Heart left ventricle (tissue), 13 donors: ENCODE measurements at regions not wholly inside any gene's neighbourhood (a gene's known extent, or its start where the extent isn't known, plus 50 kb on each side); places are given as distances from the start of the nearest gene placed in this dataset.

Source experiments
- CTCF ChIP-seq, 12 donors: fragments of 200-600 bp; sonication (generic) in 4 of 12; IDR thresholded peaks; one replicate each; pipeline versions ENCODE4 v1.5.0 to v1.8.0; 2018 to 2022; ENCODE audit warnings: antibody characterized with exemption in 12 of 12, mild to moderate bottlenecking in 5 of 12
- POLR2A ChIP-seq, 2 donors: fragments of 450-650 bp; IDR thresholded peaks; one replicate each; pipeline ENCODE4 v1.6.1; 2017; ENCODE audit warnings: antibody characterized with exemption in 2 of 2, mild to moderate bottlenecking in 2 of 2, moderate library complexity in 2 of 2
- donor health status: ischemic (EF 13 %, LVEDD 7.1; RV severe dilation, severe dysfunction).
- donor health status: DM: no; HTN: yes; CAD: no.
- donor health status: DM: no; HTN: no; CAD: no.
- donor health status: ischemic (EF 25% LVEDD 6.9; RV normal size, moderate dysfunction).
- donor health status: ischemic (EF 25% LVEDD 5.7; RV mildly dilated, moderate dysfunction).
- donor health status: ischemic (EF 35%, LVEDD 5.7; RV mildly dilated, moderate dysfunction).
- donor health status: nonischemic (EF 11% LVEDD 7.7; RV severe dilation, severe dysfunction).
- donor health status: DM: yes; HTN: yes; CAD: no.
- donor health status: PGD.
- donor health status: ischemic (EF 29% LVEDD 5.4; RV normal size, mild dysfunction).
- donor health status: nonischemic (EF 23%, LVEDD 6.1; RV moderate dilation, normal function).

- TF ChIP-seq CTCF (IDR thresholded peaks at IDR 0.05): no peak
- no peak for TF ChIP-seq POLR2A (IDR thresholded peaks at IDR 0.05)
Observed at GRCh38 chr6:110532431-110532830, 56.0 kb upstream of the SLC22A16 start.
